ENCODE measurements at regions not wholly inside any gene's neighbourhood (a gene's known extent, or its start where the extent isn't known, plus 50 kb on each side); places are given as distances from the start of the nearest gene placed in this dataset.

DNA sequence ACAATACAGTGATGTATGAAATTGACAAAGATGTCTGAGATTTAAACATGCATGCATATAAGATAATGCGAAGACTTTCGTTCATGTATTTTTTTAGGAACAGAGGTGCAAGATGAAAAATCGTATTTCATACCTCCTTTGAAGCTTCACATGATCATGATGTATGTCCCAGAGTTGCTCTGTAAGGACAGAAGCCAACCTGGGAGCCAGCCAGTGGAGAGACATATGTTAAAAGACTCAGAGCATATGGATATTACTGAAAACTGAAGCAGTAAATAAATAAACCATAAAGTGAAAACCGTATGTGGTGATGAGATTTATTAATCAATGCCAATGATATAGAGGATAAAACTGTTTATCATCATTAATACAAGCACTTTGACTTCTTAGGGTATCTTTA, 424.4 kb upstream of the NETO1 start:
- intact Hi-C loops (cut with DNase I; ENCODE audit: low total_unique reads): no loop called here
- Histone ChIP-seq H3K36me3 (no peaks in the 10 kb centered on the region), H3K27ac (no peak overlapping the region), H3K27me3 (no peaks in the 10 kb centered on the region), H3K4me3 (no peak overlapping the region), H3K9me3 (no peaks in the 10 kb centered on the region), H3K4me1 (no peaks in the 10 kb centered on the region)
- no peak for DNase-seq
- TF ChIP-seq, protein P1, sequence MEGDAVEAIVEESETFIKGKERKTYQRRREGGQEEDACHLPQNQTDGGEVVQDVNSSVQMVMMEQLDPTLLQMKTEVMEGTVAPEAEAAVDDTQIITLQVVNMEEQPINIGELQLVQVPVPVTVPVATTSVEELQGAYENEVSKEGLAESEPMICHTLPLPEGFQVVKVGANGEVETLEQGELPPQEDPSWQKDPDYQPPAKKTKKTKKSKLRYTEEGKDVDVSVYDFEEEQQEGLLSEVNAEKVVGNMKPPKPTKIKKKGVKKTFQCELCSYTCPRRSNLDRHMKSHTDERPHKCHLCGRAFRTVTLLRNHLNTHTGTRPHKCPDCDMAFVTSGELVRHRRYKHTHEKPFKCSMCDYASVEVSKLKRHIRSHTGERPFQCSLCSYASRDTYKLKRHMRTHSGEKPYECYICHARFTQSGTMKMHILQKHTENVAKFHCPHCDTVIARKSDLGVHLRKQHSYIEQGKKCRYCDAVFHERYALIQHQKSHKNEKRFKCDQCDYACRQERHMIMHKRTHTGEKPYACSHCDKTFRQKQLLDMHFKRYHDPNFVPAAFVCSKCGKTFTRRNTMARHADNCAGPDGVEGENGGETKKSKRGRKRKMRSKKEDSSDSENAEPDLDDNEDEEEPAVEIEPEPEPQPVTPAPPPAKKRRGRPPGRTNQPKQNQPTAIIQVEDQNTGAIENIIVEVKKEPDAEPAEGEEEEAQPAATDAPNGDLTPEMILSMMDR (IDR thresholded peaks at IDR 0.05): no peak
- TF ChIP-seq POLR2A (IDR thresholded peaks at IDR 0.05): no peak

DNA sequence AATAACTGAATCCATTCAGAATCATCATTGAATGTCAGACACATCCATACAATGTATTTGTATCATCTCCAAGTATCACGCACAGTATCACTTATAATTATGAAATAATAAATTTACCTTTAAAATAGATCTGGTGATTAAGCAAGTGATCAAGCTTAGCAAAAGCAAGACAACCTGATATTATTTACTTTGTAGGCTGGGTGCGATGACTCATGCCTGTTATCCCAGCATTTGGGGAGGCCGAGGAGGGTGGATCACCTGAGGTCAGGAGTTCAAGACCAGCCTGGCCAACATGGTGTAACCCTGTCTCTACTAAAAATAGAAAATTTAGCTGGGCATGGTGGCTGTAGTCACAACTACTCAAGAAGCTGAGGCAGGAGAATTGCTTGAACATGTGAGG, 421.0 kb upstream of the NETO1 start:
- intact Hi-C loops (cut with DNase I; ENCODE audit: low total_unique reads): no loop called here
- Histone ChIP-seq H3K27me3 (no peaks in the 10 kb centered on the region), H3K36me3 (no peaks in the 10 kb centered on the region), H3K4me1 (no peaks in the 10 kb centered on the region), H3K4me3 (no peak overlapping the region), H3K27ac (no peak overlapping the region), H3K9me3 (no peaks in the 10 kb centered on the region)
- no peak for TF ChIP-seq POLR2A (IDR thresholded peaks at IDR 0.05)
- TF ChIP-seq, protein P1 (IDR thresholded peaks at IDR 0.05): no peak
- no peak for DNase-seq

DNA sequence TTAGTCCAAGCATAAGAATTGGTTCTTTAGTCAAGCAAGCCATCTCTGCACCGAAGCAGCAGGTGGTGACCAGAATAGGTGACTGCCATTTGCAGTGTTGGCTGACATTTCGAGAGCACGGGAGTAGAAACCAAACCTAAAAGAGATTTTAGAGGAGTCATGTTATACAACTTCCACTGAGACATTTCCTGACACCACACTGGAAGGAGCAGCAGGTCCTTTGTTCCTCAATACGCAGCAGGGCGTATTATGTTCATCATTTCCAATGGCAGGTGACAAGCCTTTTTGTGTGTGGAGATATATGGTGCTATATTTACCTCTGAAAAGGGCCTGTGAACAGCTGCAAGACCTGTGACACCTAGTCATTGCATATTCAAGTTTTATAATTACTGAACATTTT, 418.8 kb upstream of the NETO1 start:
- H3K9me3 ChIP-seq: no peaks in the 10 kb centered on the region
- H3K4me3 ChIP-seq: no peak overlapping the region
- H3K27ac ChIP-seq: no peak overlapping the region
- H3K4me1 ChIP-seq: no peaks in the 10 kb centered on the region
- no peaks in the 10 kb centered on the region for H3K36me3 ChIP-seq
- no peak for DNase-seq
- TF ChIP-seq, protein P1 (IDR thresholded peaks at IDR 0.05): no peak
- TF ChIP-seq POLR2A (IDR thresholded peaks at IDR 0.05): no peak
- intact Hi-C loops (cut with DNase I; ENCODE audit: low total_unique reads): no loop called here
- no peaks in the 10 kb centered on the region for H3K27me3 ChIP-seq

DNA sequence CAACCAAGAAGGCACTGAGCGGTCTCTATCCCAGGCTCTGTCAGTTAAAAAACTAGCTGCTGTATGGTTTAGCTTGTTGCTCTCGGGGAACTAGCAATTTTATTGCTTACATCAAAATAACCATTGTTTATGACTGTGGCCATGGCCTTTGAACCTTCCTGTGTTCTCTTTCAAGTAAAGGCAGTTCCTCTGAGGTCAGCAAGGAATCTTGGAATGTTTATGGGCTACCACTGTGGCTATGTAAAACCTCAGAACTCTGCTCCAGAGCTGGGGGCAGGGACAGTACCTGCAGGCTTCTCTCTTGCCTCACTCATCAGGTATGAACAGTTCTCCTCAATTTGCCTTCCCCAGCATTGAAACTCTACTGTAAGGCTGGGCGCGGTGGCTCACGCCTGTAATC, 416.0 kb upstream of the NETO1 start:
- DNase-seq: no peak
- intact Hi-C loops (cut with DNase I; ENCODE audit: low total_unique reads): no loop called here
- no peak overlapping the region for H3K4me3 ChIP-seq
- H3K27ac ChIP-seq: no peak overlapping the region
- H3K27me3 ChIP-seq: no peaks in the 10 kb centered on the region
- H3K4me1 ChIP-seq: no peaks in the 10 kb centered on the region
- no peak for TF ChIP-seq POLR2A (IDR thresholded peaks at IDR 0.05)
- TF ChIP-seq, protein P1 (IDR thresholded peaks at IDR 0.05): no peak
- H3K9me3 ChIP-seq: no peaks in the 10 kb centered on the region
- no peaks in the 10 kb centered on the region for H3K36me3 ChIP-seq

DNA sequence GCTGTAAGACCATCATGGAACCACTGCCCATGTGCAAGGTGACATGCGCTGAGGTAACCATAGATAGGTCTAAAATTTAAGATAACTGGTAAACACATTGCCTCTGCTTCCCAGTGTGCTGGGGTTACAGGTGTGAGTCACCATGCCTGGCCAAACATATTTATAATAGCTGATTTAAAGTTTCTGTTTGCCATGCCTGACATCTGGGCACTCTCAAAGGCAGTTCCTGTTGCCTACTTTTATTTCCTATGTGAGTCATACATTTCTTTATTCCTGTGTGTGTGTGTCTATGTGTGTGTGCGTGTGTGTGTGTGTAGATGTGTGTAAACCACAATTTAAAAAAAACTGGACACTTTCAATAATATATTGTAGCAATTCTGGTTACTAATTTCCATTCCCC, 415.2 kb upstream of the NETO1 start:
- Histone ChIP-seq H3K4me3 (no peak overlapping the region), H3K36me3 (no peaks in the 10 kb centered on the region), H3K4me1 (no peaks in the 10 kb centered on the region), H3K9me3 (no peaks in the 10 kb centered on the region), H3K27ac (no peak overlapping the region), H3K27me3 (no peaks in the 10 kb centered on the region)
- TF ChIP-seq POLR2A (IDR thresholded peaks at IDR 0.05): no peak
- TF ChIP-seq, protein P1 (IDR thresholded peaks at IDR 0.05): no peak
- DNase-seq: no peak
- intact Hi-C loops (cut with DNase I; ENCODE audit: low total_unique reads): no loop called here
